ENCODE measurements at regions not wholly inside any gene's neighbourhood (a gene's known extent, or its start where the extent isn't known, plus 50 kb on each side); places are given as distances from the start of the nearest gene placed in this dataset.
"Not testable (repeated sequence)": the region's sequence is repeated elsewhere in the genome, so short reads cannot be mapped to it uniquely, and the experiment has no call there.

DNA sequence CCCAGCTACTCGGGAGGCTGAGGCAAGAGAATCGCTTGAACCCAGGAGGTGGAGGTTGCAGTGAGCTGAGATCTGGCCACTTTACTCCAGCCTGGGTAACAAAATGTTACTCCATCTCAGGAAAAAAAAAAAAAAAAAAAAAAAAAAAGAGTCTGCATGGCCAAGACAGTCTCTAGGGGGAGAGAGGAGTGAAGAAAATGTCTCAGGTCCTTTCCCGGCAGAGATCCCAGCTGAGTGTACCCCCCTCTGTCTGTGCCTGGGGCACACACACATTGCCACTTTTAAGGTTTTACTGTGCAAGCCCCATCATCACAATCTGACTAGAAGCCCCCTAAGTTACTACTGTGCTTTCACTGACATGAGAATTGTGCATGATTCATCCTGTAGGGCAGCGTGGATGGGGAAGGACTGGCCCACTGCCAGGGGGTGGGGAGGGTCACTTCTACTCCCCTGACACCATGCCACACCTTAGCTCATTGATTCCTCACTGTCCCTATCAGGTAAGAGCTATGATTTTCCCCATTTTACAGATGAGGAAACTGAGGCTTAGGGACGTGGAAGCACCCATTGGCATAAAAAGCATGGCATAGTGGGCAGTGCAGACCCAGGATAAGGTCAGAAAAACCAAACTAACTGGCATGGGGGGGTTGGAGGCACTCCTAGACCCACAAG is 102.3 kb upstream of the LARP1 start:
- no peak for DNase-seq

DNA sequence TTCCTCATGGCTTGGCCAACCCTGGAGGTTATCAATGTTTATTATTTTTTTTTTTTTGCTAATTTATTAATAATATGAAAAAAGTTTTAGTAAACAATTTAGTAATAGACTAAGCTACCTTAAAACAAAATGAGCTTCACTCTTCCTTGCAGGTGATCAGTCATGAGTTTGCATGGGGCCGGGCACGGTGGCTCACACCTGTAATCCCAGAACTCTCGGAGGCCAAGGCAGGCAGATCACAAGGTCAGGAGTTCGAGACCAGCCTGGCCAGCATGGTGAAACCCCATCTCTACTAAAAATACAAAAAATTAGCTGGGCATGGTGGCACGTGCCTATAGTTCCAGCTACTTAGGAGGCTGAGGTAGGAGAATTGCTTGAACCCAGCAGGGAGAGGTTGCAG is 103.4 kb upstream of the LARP1 start:
- DNase-seq: not testable (repeated sequence)

DNA sequence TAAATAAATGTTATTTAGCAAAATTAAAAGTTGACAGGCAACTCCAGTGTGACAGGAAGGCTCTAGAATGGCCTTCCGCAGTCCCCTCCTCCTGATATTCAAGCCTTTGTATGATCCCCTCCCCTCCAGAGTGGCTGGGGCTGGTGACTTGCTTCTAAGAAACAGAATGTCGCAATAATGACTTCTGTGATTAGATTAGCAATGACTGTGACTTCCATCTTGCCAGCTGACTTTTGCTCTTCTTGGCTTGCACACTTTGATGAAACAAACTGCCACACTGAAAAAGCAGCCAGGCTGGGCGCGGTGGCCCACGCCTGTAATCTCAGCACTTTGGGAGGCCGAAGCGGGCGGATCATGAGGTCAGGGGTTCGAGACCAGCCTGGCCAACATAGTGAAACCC is 106.5 kb upstream of the LARP1 start:
- DNase-seq: no peak

DNA sequence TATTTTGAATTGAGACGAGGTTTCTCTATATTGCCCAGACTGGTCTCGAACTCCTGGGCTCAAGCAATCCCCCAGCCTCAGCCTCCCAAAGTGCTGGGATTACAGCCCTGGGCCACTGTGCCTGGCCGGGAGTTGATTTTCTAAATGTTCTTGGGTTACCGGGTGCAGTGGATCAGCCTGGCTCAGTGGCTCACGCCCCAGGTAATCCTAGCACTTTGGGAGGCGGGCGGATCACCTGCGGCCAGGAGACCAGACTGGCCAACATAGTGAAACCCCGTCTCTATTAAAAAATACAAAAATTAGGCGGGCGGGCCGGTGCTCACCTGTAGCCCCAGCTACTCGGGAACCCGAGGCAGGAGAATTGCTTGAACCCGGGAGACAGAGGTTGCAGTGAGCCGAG is 106.9 kb upstream of the LARP1 start:
- no peak for DNase-seq

DNA sequence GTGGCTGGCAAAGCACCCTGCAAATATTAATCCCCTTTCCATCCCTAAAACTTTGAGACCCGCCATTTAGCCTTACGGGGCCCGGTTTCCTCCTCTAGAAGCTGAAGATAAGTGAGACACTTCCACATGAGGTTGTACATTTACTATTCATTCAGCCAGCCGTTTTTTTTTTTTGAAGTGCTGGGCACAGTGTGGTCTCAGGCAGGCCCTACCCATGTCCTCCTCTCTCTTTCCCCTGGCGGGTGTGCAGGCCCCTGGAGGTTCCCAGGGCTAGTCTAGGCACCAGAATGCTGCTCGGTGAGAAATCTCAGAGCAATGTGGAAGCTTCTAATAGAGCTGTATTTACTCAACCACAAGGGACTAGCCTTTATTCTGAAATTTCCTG is 107.4 kb upstream of the LARP1 start:
- DNase-seq: no peak

DNA sequence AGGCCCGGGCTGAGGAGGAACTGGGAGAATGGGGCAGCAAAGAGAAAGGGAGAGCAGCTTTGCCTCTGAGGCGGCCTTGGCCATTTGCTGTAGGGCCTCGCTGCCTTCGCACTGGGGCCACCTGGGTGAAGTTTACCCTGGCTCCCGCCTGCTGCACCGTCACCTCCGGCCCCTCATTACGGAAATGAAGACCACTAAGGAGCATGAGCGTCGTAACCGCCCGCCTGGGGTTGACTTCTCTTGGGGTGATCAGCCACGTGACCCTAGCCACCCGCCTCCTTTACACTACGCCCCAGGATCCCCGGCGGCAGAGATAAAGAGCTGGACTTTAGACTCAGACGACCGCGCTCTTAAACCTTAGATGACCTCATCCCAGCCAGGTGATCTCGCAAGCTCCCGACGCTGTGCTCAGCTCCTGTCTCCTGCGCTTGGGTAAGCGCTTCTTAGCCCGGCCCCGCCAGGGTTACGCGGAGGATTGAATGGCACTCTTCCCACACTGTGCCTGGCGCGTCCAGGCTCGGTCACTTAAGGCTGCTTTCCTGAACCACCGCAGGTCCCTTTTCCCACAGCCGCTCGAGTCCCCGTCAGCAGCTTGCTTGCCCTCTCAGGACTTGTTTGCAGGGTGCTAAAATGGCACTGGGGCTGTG is 107.9 kb upstream of the LARP1 start:
- no peak for DNase-seq

DNA sequence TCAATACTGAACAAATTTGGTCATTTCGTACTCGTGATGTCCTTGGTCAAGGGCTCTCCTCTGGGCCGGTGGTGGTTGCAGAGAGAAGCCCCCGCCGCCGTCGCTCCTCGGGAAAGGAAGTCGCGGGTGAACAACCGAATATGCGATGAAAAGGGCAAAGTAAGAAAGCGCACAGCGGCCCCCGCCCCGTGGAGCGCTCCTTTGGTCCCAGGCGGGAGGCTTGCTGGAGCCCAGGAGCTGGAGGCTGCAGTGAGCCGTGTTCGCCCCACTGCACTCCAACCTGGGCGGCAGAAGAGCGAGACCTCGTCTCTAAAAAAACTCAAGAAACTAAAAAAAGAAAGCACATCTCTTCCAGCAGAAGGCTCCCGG is 108.4 kb upstream of the LARP1 start:
- DNase-seq: no peak

DNA sequence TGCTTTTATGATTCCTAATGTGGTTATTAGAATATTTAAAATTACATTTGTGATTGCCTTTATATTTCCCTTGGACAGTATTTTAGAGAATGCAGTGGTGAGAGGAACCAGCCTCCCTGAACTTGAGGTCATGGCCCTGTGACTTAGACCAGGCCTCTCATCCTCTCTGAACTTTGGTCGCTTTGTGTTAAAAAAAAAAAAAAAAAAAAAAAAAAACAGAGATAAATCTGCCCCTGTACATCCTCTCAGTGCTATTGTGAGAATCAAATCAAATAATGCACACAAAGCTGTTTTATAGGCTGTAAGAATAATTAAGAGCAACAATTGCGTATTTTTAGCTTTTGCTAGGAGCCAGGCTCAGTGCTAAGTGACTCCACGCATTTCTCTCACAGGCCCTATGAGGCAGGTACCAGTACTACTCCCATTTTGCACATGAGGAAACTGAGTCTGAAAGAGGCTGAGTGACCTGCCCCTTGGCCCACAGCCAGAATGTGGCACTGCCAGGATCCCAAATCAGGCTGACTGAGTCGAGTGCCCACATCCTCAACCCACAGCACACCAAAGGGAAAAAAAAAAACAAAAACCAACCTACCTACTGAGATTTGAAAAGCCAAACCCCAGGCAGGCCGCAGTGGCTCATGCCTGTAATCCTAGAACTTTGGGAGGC is 110.3 kb upstream of the LARP1 start:
- DNase-seq: no peak

DNA sequence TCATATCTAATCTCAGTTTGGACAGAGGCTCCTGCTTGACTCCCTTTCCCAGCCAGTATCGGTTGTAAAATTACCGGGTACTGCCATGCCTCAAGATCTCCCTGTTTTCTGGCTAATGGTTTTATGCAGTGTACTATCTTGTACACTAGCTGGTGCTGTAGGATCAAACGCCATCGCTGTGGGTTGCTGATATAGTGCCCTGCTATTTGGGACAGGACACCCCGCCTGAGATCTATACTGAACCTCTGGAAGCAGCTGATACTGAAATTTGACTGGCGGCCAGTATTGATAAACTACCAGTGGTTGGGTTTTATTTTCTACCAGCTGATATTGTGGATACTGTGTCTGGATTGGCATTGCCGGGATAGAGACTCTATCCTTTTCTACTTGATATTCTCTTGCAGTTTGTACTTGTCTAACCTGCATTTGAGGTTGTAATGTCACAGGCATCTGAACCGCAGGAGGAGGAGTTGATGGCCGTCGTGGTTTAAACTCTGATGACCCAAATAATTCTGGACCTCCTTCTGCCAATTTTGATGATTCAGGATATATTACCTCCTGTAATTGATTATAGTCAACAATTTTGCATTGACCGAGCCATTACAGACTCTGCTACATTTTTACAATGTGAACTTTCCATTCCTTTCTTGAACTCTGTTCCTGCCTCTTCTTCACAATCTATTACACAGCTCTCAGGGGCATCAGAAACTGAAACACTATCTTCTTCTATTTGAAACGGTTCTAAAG is 112.5 kb upstream of the LARP1 start:
- DNase-seq: no peak

DNA sequence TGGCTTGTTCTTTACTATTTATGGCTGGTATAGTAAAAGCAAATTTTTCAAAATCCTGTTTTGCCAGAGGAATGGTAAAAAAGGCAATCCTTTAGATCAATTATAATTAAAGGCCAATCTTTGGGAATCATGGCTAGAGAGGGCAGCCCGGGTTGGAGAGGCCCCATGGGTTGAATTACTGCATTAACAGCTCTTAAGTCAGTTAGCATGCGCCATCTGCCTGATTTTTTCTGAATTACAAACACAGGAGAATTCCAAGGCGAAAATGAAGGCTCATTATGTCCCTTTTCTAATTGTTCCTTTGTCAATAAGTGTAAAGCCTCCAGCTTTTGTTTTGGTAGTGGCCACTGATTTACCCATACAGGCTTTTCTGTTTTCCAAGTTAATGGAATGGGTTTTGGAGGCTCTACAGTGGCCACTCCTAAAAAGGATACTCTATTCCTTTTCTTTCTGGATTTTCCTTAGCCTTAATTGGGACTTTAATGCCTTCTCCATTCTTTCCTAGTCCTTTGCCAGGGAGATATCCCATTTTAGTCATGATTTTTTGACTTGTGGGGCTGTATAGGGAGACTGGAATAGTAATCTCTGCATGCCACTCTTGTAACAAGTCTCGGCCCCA is 114.9 kb upstream of the LARP1 start:
- DNase-seq: not testable (repeated sequence)

DNA sequence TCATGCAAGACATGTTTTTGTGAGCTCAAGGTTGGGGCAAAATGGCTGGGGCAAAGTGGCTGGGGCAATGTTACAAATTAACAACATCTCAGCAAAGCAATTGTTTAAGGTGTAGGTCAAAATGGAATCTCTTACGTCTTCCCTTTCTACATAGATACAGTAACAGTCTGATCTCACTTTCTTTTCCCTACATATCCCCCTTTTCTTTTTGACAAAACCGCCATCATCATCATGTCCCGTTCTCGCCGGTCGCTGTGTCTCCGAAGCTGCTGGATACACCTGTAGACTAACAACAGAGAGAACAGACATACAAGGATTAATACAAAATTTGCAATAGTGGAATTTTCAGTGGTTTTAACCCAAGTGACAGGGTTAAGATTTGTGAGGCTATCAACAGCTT is 118.4 kb upstream of the LARP1 start:
- DNase-seq: not testable (repeated sequence)

DNA sequence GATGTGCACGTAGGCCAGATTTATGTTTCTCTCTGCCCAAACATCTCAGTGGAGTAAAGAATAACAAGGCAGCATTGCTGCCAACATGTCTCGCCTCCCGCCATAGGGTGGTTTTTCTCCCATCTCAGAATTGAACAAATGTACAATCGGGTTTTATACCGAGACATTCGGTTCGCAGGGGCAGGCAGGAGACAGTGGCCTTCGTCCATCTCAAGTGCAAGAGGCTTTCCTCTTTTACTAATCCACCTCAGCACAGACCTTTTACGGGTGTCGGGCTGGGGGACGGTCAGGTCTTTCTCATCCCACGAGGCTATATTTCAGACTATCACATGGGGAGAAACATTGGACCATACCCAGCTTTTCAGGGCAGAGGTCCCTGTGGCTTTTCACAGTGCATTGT is 118.9 kb upstream of the LARP1 start:
- DNase-seq: not testable (repeated sequence)

DNA sequence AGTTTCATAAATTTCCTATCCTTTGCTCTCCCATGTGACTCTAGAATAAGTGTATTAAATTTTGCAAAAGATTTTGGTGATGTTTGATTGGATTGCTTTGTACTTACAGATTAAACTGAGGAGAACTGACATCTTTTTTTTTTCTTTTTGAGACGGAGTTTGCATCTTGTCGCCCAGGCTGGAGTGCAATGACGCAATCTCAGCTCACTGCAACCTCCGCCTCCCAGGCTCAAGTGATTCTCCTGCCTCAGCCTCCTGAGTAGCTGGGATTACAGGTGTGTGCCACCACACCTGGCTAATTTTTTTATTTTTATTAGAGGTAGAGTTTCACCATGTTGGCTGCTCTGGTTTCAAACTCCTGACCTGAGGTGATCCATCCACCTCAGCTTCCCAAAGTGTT is 121.4 kb upstream of the LARP1 start:
- not testable (repeated sequence) for DNase-seq

DNA sequence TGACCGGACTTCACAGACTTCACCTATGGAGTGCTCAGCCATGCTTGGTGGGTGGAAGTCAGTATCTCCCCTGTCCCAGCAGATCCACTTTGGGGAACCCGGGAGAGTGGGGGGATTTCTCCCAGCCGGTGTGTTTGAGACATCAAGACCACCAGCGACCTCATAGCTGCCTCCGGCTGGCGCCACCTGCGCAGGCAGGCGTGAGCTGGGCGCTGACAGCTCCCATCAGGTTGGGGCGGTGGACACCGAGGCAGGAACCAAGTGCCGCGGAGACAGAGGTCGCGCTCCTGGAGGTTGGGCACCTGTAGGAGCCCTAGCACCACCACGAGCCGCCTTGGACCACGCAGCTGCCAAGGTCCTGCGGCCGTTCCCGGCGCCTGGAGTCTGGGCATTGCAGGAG is 124.0 kb upstream of the LARP1 start:
- DNase-seq: no peak

DNA sequence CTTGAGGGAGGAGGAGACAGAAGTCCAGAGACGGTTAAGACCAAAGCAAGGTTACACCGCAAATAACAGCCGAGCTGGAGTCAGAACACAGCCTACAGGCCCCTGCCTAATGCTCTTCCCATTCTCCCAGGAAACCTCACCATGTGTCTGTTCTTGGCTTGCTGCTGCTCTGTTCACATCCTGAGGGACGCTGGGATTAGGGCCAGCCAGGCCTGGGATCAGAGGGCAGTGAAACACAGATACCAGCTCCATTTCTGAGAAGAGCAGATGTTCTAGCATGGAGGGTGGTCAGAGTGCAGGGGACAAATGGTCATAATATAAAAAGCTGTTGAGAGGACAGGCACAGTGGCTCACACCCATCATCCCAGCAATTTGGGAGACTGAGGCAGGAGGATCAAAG is 124.8 kb upstream of the LARP1 start:
- DNase-seq: no peak

DNA sequence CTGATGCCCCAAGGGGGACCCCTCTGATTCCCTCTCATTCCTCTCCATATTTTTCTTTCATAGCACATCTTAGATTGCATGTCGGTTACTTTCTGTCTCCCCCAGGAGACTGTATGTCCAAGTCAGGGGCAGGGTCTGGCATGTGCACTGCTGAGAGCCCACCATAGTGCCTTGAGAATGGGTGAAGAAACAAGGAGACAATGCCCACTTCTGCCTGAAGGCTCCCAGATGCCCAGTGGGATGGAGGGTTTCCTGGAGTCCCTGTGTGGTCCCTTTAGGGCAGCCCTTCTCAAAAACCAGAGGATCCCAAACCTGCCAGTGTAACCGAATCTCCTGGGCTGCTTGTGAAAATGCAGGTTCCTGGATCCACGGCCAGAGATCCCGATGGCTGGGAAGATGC is 126.5 kb upstream of the LARP1 start:
- no peak for DNase-seq

DNA sequence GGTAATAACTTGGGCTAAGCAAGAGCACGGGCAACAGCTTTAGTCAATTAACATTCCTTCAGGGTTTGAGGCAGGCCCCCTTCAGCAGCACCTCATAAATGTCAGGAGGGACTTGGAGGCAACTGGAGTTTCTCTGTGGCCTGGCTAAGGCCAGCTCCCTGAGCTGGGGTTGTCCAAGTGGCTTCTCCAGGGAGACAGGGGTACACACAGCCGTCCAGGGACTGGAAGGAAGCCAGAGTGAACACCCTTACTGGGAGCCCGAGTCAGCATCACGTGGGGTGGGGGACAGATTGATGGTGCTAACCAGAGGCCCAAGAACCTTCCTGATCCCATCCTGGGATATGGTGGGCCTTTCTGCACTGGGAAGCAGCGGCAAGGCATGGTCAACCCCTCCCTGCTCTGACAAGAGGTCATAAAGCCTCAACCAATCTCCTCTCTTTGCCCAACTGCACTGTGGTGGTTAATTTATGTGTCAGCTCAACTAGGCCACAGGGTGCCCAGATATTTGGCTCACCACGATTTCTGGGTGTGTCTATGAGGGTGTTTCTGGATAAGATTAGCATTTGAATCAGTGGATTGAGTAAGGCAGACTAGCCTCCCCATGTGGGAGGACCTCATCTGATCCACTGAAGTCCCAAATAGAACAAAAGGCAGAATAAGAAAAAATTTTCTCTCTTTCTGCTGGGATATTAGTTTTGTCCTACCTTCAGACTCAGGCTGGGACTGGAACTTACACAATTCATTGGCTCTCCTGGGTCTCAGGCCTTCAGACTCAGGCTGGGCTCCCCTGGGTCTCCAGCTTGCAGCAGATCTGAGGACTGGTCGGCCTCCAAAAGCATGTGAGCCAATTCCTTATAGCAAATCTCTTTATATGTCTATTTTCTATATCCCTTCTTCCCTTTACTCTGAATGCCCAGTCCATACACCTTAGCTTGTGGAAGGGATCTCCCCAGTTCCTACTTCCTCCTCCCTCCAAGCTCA is 127.2 kb upstream of the LARP1 start:
- no peak for DNase-seq

DNA sequence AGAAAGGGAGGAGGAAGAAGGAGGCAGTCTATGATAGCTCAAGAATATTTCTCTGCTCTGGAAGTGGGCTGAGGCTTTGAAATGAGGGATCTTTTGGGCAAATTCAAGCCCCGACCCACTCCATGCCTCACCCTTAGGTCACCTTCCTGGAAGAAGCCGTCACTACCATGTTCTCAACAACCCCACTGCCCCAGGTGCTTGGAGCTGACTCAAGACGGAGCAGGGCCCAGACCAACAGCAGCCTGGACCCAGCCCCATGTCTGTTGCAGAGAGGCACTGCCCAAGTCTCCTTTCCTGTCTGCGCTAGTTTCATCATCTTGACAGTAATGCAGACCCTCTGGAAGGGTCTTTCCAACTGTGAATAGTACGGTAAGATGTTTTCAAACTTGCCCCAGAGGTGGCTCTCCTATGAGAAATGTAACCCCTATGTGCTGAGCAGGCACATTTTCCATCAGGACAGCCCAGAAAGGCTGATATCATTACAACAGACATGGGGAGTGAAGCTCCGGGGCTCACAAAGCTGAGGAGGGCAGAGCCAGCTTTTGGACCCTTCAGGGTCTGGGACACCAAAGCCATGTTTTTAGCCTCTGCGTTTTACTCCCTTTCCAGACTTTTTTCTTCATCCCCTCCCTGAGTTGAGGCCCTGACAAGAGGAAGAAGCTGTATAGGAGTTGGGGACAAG is 128.2 kb upstream of the LARP1 start:
- no peak for DNase-seq

DNA sequence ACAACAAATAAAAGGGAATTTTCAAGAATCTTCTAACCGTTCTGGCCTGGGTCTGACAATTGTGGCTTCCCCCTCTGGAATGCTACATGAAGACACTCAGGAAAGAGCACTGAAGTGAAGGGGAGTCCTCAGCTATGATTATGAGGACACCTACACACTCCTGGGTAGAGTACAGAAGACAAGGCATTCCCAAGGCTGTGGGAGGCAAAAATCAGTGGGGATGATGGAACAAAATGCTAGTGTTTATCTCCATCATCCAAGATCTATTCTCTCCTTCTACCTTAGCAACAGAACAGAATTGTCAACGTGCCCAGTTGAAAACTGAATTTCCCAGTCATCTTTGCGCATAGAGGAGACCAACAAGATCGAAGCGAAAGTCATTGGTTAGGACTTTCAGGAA is 130.1 kb upstream of the LARP1 start:
- no peak for DNase-seq

DNA sequence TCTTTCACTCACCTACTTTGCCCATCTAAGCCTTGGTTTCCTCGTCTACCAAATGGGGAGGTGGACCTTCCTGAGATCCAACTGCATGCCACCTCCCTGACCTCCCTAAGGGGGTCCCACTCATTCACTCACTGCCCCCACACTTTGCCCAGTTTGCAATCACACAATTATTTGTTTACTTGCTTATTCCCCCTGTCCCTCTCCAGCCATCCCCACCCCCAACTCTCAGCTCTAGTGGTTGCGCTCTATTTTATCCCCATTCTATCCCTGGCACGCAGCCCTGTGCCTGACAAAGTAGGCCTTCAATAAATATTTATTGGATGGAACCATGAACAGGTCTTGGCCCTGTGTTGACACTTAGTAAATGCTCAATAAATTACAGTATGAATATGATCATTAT is 130.8 kb upstream of the LARP1 start:
- DNase-seq: no peak

DNA sequence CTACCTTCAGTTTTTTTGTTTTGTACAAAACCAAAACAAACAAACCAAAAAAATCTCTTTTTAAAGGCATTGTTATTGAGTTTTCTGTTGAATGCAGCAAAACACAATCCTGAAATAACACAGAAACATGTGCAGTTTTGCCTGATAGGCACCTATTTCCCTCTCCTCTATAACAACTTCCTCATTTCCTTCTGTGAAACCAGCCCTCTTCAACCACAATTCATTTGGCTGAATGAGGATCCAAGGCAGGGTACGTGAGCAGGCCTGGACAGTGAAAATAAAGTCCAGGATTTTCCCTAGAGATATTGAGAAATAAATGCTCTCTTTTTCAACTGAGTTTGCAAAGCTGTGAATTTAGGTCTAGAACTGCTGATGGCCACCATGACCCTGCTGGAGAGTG is 134.8 kb upstream of the LARP1 start:
- DNase-seq: no peak

DNA sequence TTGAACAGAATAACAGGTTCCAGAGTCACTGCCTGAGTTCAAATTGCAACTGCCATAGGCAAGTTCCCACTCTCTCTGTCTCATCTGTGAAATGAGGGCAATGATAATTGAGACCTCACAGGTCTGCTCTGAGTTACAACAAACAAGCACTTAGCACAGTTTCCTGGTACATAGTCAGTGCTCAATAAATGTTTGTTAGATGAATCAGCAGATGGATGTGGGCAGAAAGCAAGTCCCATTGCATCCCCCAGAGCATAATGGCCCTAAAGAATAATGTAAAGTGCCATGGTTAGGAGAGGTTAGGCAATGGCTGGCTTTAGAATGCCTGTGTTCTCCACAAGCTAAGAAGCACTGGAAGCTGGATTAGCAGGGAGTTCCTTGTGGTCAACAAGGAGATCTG is 136.5 kb upstream of the LARP1 start:
- no peak for DNase-seq

All from activated CD4-positive, alpha-beta T cell treated with anti-CD3 and anti-CD28 coated beads for 4 hours (primary cell).